ENCODE measurements at regions not wholly inside any gene's neighbourhood (a gene's known extent, or its start where the extent isn't known, plus 50 kb on each side); places are given as distances from the start of the nearest gene placed in this dataset.
"Not testable (repeated sequence)": the region's sequence is repeated elsewhere in the genome, so short reads cannot be mapped to it uniquely, and the experiment has no call there.

DNA sequence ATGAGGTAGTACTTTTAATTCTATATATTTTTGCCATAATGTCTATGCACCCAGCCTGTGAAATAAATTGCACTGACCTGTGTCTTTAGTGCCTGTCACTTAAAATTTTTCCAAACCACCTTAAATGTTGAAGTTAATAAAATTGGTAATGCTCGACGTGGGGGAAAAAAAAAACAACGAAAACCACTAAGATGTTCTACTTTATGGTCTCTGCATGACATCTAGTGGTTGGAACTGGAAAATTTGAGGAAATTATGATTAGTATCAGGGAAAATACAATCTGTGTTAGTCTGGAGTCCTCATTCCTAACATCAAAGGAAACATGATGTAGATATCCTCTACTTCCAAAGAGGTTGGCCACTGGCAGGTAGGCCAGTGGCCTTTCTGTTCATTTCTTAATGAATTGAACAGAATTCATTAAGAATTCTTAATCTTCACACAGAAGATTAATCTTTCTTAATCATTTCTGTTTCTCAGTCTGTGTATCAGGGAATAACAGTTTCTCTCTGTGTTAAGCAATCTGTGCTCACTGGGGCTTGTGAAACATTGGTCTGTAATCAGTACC, 268.8 kb upstream of the POTED start:
- H3K4me1 ChIP-seq (ENCODE audit: insufficient read depth); H3K27me3 ChIP-seq (ENCODE audit: insufficient read depth); H3K27ac Mint-ChIP-seq; H3K79me2 ChIP-seq (replicated peaks; ENCODE audit: insufficient read depth); H3K9me2 ChIP-seq (ENCODE audit: insufficient read depth); DNase-seq (ENCODE audit: low spot score); ATAC-seq; H3K36me3 ChIP-seq (ENCODE audit: insufficient read depth); H3K4me2 ChIP-seq; H3K4me3 ChIP-seq; H3K27ac ChIP-seq (ENCODE audit: low read depth); H3K4me3 Mint-ChIP-seq; H3K4me1 Mint-ChIP-seq; H4K20me1 ChIP-seq (replicated peaks; ENCODE audit: insufficient read depth); H3F3A ChIP-seq (replicated peaks; ENCODE audit: low read depth); H2AFZ ChIP-seq; H3K27me3 Mint-ChIP-seq (ENCODE audit: insufficient read depth, low read depth, poor library complexity); H3K36me3 Mint-ChIP-seq (ENCODE audit: low read depth): not testable (repeated sequence)
- peaks cover 52% of the 10 kb centered on the region for H3K9me3 Mint-ChIP-seq

DNA sequence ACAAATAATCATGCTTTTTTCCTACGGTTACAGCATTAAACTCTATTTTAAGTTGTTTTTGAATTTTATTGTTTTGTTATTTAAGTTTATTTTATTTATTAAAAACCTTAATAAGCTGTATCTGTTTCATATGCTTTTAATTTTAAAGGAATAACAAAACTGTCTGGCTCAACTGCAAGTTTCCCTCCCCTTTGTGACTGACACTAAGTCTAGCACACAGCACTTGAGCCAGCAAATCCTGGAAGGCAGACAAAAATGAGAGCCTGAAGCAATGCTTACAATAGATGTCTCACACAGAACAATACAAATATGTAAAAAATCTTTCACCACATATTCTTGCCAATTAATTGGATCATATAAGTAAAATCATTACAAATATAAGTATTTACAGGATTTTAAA, 258.1 kb upstream of the POTED start:
- not testable (repeated sequence) for H3K27me3 ChIP-seq (ENCODE audit: insufficient read depth); H3K36me3 Mint-ChIP-seq (ENCODE audit: low read depth); H3K27ac Mint-ChIP-seq; H3K4me2 ChIP-seq; H3K36me3 ChIP-seq (ENCODE audit: insufficient read depth); H3F3A ChIP-seq (replicated peaks; ENCODE audit: low read depth); H2AFZ ChIP-seq; H3K79me2 ChIP-seq (replicated peaks; ENCODE audit: insufficient read depth); H3K9me2 ChIP-seq (ENCODE audit: insufficient read depth); H3K4me1 ChIP-seq (ENCODE audit: insufficient read depth); H4K20me1 ChIP-seq (replicated peaks; ENCODE audit: insufficient read depth); H3K27me3 Mint-ChIP-seq (ENCODE audit: insufficient read depth, low read depth, poor library complexity); H3K4me3 ChIP-seq; H3K27ac ChIP-seq (ENCODE audit: low read depth); ATAC-seq; DNase-seq (ENCODE audit: low spot score); H3K4me3 Mint-ChIP-seq; H3K4me1 Mint-ChIP-seq
- peaks cover 41% of the 10 kb centered on the region for H3K9me3 Mint-ChIP-seq

DNA sequence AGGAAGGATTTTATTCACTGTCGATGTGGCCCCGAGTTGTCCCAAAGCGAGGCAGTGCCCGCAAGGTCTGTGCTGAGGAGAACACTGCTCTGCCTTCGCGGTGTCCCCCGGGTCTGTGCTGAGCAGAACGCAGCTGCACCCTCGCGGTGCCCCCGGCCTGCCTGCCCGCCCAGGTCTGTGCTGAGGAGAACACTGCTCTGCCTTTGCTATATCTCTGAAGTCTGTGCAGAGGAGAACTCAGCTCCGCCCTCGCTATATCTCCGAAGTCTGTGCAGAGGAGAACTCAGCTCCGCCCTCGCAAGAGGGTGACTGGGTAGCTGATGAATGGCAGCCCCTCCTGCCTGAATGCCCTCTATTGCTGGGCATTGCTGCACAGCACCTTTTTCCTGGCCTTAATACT, 249.4 kb upstream of the POTED start:
- H3K9me2 ChIP-seq (ENCODE audit: insufficient read depth); H3K27me3 ChIP-seq (ENCODE audit: insufficient read depth); H3K36me3 Mint-ChIP-seq (ENCODE audit: low read depth); H3K4me3 ChIP-seq; H3K27ac Mint-ChIP-seq; ATAC-seq; DNase-seq (ENCODE audit: low spot score); H3K27me3 Mint-ChIP-seq (ENCODE audit: insufficient read depth, low read depth, poor library complexity); H3K4me1 Mint-ChIP-seq; H2AFZ ChIP-seq; H3F3A ChIP-seq (replicated peaks; ENCODE audit: low read depth); H3K4me2 ChIP-seq; H3K79me2 ChIP-seq (replicated peaks; ENCODE audit: insufficient read depth); H3K27ac ChIP-seq (ENCODE audit: low read depth); H4K20me1 ChIP-seq (replicated peaks; ENCODE audit: insufficient read depth); H3K4me3 Mint-ChIP-seq; H3K36me3 ChIP-seq (ENCODE audit: insufficient read depth); H3K4me1 ChIP-seq (ENCODE audit: insufficient read depth): not testable (repeated sequence)
- H3K9me3 Mint-ChIP-seq: peaks cover 86% of the 10 kb centered on the region

DNA sequence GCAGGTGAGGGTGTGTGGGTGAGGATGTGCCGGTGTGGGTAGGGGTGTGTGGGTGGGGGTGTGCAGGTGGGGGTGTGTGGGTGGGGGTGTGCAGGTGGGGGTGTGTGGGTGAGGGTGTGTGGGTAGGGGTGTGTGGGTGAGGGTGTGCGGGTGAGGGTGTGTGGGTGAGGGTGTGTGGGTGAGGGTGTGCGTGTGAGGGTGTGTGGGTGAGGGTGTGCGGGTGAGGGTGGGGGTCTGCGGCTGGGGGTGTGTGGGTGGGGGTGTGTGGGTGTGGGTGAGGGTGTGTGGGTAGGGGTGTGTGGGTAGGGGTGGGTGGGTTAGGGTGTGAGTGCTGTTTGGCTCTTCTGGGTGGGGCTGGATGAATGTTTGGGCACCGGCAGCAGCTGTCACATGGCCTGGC, 241.4 kb upstream of the POTED start:
- Histone ChIP-seq H3K4me1 (ENCODE audit: insufficient read depth) (no peaks in the 10 kb centered on the region), H3K27ac (ENCODE audit: low read depth) (no peak overlapping the region), H3K4me2 (no peak overlapping the region), H3K27me3 (ENCODE audit: insufficient read depth) (no peaks in the 10 kb centered on the region), H3F3A (replicated peaks; ENCODE audit: low read depth) (no peaks in the 10 kb centered on the region), H2AFZ (no peak overlapping the region), H3K79me2 (replicated peaks; ENCODE audit: insufficient read depth) (no peaks in the 10 kb centered on the region), H3K9me2 (ENCODE audit: insufficient read depth) (no peaks in the 10 kb centered on the region), H3K4me3 (no peak overlapping the region), H4K20me1 (replicated peaks; ENCODE audit: insufficient read depth) (no peaks in the 10 kb centered on the region), H3K36me3 (ENCODE audit: insufficient read depth) (no peaks in the 10 kb centered on the region)
- no peak overlapping the region for H3K4me3 Mint-ChIP-seq
- H3K9me3 Mint-ChIP-seq: peaks cover 73% of the 10 kb centered on the region
- peaks cover 3% of the 10 kb centered on the region for H3K27me3 Mint-ChIP-seq (ENCODE audit: insufficient read depth, low read depth, poor library complexity)
- H3K4me1 Mint-ChIP-seq: no peaks in the 10 kb centered on the region
- DNase-seq (ENCODE audit: low spot score): no peak
- H3K36me3 Mint-ChIP-seq (ENCODE audit: low read depth): peaks cover 22% of the 10 kb centered on the region; the same call in 2 of the 3 replicates
- no peak for TF ChIP-seq NANOG (IDR thresholded peaks at IDR 0.05; ENCODE audit: borderline replicate concordance)
- no peak for TF ChIP-seq EZH2phosphoT487 (IDR thresholded peaks at IDR 0.05; ENCODE audit: unreplicated experiment)
- no peak overlapping the region for H3K27ac Mint-ChIP-seq
- no peak for ATAC-seq

DNA sequence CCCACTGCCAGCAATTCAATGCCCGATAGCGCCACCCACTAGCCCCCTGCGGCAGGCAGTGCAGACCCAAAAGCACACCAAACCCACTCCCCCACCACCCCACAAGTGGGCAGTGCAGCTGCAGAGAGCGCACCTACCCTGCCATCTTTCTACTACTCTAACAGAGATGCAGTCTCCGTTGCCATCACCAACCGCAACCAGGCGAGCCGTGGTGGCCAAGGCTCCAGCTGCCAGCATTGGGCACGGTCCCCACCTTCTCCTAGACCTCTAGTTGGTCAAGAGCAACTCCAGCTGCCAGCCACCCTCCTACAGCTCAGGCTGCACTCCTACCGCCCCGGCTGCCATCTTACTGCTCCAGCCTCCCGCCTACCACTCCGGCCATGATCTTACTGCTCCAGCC, 236.9 kb upstream of the POTED start:
- not testable (repeated sequence) for H3K27me3 Mint-ChIP-seq (ENCODE audit: insufficient read depth, low read depth, poor library complexity); H3K36me3 ChIP-seq (ENCODE audit: insufficient read depth); H3K4me3 Mint-ChIP-seq; H2AFZ ChIP-seq; H3K27ac ChIP-seq (ENCODE audit: low read depth); H3K4me1 ChIP-seq (ENCODE audit: insufficient read depth); DNase-seq (ENCODE audit: low spot score); H3K4me2 ChIP-seq; H3K27me3 ChIP-seq (ENCODE audit: insufficient read depth); H3K9me2 ChIP-seq (ENCODE audit: insufficient read depth); H3K4me3 ChIP-seq; ATAC-seq; H3K27ac Mint-ChIP-seq; H4K20me1 ChIP-seq (replicated peaks; ENCODE audit: insufficient read depth); H3F3A ChIP-seq (replicated peaks; ENCODE audit: low read depth); H3K79me2 ChIP-seq (replicated peaks; ENCODE audit: insufficient read depth); H3K4me1 Mint-ChIP-seq
- Mint-ChIP-seq H3K36me3 (ENCODE audit: low read depth) (peaks cover 20% of the 10 kb centered on the region), H3K9me3 (peaks cover 71% of the 10 kb centered on the region)

DNA sequence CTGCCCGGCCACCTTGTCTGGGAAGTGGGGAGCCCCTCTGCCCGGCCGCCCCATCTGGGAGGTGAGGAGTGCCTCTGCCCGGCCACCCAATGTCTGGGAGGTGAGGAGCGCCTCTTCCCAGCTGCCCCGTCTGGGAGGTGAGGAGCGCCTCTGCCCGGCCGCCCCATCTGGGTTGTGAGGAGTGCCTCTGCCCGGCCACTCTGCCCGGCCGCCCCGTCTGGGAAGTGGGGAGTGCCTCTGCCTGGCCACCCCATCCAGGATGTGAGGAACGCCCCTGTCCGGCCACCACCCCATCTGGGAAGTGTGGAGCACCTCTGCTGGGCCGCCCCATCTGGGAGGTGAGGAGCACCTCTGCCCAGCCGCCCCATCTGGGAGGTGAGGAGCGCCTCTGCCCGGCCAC, 230.6 kb upstream of the POTED start:
- not testable (repeated sequence) for H3K9me2 ChIP-seq (ENCODE audit: insufficient read depth); DNase-seq (ENCODE audit: low spot score); H3K4me1 ChIP-seq (ENCODE audit: insufficient read depth); H3K4me3 ChIP-seq; H3F3A ChIP-seq (replicated peaks; ENCODE audit: low read depth); H3K36me3 ChIP-seq (ENCODE audit: insufficient read depth); ATAC-seq; H2AFZ ChIP-seq; H3K4me3 Mint-ChIP-seq; H3K27ac Mint-ChIP-seq; H3K4me2 ChIP-seq; H3K27ac ChIP-seq (ENCODE audit: low read depth); H3K4me1 Mint-ChIP-seq; H3K79me2 ChIP-seq (replicated peaks; ENCODE audit: insufficient read depth); H4K20me1 ChIP-seq (replicated peaks; ENCODE audit: insufficient read depth); H3K27me3 Mint-ChIP-seq (ENCODE audit: insufficient read depth, low read depth, poor library complexity); H3K27me3 ChIP-seq (ENCODE audit: insufficient read depth)
- Mint-ChIP-seq H3K9me3 (peaks cover 72% of the 10 kb centered on the region), H3K36me3 (ENCODE audit: low read depth) (peaks cover 10% of the 10 kb centered on the region)
